Fibroblast of the conjunctiva (primary cell): ENCODE measurements at regions not wholly inside any gene's neighbourhood (a gene's known extent, or its start where the extent isn't known, plus 50 kb on each side); places are given as distances from the start of the nearest gene placed in this dataset.

Source experiments
- DNase-seq: peaks from one replicate; pipeline ENCODE4 v3.0.0-alpha.2; 2010; ENCODE audit warnings: low read depth

DNA sequence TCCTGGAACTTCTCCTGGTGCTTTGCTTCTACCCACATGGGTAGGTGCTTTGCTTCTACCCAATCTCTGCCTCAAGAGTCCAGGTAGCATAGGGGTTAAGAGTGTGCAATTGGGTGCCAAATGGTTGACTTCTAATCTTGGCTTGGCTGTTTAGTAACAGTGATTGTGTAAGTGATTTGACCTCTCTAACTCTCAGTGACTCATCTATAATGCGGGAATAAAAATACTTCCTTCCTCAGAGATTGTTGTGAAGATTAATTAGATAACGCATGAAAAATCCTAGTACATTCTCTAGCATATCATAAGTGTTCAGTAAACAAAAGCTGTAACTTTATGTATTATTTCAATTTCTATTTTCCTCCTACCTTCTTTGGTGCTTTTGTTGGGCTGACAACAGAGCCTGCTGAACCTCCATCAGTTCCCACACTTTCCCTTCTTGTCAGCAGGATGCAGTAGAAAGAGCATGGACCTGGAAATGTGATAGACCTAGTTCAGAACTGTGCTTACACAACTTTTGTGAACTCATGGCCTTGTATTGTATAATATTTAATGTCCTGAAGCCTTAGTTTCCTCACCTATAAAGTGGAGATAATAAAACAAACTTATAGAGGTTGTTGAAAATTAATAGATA is 72.9 kb upstream of the SMIM36 start:
- no peak for DNase-seq

DNA sequence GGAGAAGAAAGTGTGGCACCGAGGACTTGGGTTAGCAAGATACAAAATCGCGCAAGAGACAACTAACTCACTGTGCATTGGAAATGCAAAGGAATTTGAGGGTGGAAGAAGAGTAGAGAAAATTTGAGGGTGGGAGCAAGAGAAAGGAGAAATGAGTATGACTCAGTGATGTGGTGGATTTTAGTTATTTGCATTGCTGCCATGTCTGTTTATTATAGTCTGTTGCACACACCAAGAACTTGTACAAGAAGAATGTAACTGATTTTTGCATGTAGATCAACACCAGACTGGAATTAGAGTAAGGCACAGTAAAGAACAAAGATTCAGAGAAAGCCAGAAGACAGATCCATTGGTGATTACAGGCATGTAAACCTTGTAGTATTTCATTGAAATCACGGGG is 71.6 kb upstream of the SMIM36 start:
- no peak for DNase-seq

DNA sequence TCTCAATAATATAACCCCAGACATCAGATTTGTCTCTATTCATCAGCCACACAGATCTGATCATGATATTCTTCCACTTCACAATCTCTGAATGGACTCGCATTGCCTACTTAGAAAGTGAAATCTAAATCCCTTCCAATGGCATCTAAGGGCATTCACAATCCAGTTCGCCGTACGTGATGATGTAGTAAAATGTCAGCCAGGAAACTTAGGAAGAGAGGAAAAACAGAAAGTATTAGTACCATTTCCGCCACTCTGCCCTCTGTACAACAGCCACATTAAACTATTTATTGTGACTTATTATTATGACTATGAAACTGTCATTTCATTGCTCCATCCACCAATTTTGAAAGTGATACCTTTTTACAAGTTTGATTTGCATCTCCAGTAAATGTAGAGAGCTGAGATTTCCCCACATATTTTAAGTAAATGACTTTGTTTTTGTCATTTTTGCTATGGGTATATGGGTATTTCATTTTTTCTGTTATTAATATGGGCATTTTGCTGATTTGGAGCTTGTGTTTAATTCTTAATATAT is 69.4 kb upstream of the SMIM36 start:
- DNase-seq: no peak

DNA sequence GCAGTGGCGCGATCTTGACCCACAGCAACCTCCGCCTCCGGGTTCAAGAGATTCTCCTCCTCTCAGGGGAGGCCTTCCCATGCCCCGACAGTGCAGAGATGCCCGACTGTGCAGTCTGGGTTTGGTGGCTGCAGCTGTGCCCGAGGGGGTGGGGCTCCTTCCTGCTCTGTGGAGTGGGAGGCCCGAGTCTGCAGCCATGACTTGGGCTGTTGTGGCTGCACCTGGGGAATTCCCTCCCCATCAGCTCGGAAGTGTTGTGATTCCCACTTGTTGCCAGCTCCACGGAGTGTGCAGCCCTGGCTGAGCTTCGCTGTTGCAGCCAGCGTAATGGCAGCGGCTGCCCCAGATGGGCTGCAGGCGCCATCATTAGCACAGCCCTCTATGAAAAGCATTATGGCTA is 66.4 kb upstream of the SMIM36 start:
- DNase-seq: no peak

DNA sequence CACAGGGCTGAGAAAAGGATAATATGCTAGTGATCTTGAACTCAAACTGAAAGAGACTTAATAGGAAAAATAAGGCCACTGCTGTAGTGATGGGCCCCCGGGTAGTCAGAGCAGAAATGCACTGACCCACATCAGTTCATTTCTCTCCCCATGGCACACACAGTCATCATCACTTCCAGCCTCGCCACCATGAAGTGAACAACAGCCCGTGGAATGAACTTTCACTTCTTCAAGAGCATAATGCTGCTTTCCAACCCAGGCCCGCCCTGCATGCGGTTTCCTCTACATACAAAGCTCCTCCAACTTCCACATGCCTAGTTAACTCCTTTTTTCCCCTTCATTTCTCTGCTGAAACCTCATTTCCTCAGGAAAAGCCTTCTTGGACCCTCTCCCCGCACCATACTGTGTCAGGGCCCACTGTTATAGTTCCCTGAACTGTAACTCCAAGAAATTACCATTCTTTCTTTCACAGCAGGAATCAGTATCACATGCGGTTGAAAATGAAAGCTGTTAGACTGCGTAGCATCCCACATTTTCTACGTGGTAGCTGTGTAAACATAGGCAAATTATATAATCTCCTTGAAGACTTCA is 65.8 kb upstream of the SMIM36 start:
- peak; percentile 51 for DNase-seq

DNA sequence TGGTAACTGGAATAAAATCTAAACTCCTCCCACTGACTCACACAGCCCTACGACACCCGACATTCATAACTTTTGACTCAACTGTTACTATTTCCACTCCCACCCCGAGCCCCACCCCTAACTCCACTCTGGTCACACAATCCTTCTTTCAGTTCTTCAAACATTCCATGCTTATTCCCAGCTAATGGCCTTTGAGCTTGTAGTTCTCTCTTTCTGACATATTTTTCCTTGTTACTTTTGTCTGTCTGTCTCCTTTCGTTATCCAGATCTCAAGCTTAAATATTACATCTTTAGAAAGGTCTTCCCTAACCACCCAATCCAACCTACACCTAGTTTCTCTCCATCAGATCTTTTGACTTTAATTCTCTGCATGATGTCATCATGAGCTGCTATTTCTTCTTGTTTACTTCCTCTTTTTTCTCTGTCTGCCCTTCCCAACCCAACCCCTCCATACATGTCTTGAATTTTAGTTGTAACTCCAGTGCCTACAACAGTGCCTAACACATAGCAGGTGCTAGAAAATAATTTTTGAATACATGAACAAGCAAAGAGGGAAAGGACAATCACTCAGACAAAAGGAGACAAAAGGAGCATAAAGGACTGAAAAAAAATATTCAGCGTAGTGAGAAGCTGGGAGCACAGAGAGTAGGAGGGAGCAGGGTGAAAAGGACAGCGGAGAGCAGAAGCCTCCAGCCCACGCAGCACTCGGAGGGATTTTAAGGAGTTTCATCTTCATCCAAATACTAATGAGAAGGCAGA is 65.2 kb upstream of the SMIM36 start:
- peak; percentile 73 for DNase-seq

DNA sequence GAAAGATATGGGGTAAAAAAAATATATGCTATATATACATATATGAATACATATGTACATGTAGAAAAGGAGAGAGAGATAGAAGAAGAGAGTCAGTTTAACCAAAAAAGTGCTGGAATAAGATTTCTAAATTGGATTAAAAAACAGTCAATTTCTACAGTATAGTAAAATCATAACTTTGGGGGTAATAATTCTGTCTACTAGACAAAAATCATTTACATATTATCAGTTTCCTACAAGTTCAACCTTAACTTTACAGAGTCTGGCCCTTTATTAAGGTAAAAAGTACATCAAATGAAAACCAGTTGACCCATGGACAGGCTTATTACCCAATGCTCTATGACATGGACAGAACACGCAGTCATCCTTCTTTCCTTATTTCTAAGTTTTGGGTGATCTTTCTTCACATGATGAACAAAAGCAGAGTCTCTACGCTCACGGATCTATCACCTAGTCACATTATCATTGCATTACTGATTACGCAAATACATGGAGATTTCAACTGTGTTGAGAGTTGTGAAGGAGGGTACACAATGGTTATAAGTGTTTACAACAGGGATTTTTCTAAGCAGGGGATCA is 63.9 kb upstream of the SMIM36 start:
- DNase-seq: no peak

DNA sequence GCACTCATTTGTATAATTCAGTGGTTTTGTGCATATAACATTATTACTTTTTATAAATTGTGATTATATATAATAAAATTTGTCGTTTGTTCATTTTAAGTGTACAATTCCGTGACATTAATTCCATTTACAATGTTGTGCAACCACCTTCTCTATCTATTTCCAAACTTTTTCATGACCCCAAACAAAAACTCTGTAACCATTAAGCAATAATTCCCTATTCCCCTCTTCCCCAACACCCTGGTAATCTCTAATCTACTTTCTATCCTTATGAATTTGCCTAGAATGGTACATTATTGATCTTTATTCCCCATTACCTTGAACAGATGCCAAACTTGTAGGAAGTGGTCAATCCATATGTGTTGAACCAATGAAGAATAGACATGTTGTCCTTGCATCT is 61.3 kb upstream of the SMIM36 start:
- no peak for DNase-seq

DNA sequence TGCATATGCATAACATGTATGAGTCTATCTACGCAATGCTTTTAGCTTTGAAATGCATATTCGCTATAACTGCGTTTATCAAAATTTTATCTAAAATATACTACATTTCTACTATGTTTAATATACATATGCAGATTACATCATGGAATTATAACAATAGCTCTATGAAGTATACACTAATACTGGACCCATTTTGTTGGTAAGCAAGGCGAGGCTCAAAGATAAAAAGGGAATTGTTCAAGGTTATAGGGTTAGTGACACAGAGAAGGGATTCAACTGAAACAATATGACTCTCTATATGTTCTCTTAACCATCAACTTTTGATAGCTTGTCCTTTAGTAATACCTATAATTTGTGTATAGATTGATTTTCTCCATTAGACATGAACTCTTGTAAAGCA is 60.9 kb upstream of the SMIM36 start:
- DNase-seq: no peak

DNA sequence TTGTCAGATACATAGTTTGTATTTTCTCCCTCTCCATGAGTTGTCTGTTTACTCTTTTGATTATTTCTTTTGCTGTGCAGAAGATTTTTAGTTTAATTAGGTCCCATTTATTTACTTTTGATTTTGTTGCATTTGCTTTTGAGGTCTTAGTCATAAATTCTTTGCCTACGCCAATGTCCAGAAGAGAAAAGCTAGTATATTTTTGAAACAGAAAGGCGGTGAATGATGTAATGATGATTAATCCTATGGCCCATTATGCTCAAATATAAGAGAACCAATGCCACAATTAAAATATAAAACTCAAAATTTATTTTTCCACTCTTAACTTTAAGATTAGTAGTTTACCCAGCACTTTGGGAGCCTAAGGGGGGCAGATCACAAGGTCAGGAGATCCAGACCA is 59.8 kb upstream of the SMIM36 start:
- DNase-seq: no peak

DNA sequence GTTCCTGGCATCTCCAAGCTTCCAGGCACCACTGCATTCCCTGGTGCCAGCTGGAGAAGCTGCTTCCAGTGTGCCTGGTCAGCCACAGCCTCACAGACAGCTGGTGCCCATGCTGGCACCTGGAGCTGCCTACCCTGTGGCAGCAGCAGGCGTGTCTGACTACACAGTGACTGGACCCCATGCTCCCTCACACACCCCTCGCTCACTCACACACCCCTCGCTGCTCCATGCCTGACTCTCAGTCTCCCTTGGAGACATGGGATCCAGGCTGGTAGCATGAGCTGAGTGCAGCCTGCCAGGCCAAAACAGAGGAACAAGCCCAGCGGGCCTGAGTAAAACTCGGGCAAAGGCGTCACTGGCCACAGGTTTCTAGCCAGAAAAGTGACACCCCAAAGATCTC is 59.1 kb upstream of the SMIM36 start:
- no peak for DNase-seq

DNA sequence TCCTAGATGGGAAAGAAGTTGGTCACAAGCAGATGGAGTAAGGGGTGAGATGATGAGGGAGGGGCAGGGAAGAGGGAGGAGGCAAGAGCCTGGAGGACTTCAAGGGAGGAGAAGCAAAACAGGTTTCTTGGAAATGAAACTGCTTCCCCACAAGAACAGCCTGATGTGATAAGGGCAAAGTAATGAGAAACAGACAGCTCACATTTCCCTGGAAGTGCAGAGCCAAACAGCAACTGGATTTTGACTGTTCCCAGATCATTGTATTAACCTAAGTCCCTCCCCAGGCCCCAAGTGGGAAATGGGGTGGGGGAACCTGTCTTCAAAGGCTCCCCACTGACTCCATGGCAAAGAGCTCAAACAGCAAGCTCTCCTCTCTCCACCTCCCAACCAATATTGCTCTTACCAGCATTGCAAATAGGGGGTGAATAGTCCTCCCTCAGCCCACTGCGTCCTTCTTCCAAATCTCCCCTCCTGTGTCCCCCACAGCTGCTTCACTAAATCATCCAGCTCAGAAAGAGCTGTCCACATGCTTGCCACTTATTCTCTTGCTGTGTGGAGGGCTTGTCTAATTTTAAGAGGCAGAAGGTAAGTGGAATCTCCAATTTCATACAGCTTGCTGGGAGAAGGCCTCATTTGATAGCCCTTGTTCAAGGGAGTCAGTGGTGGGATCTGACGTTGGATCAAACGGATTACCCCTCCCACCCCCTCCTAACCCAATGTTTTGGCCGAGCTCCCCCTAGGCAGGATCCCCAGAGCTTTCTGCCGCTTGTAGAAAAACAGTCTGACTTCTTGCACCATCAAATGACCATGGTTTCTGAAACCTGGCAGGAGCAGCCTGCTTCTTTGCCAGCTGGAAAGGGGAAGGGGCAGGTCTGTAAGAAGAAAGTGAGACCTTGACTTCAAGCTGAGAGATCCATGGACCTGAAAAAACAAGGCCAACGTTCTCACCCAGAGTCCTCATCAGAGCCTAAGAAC is 56.3 kb upstream of the SMIM36 start:
- no peak for DNase-seq

DNA sequence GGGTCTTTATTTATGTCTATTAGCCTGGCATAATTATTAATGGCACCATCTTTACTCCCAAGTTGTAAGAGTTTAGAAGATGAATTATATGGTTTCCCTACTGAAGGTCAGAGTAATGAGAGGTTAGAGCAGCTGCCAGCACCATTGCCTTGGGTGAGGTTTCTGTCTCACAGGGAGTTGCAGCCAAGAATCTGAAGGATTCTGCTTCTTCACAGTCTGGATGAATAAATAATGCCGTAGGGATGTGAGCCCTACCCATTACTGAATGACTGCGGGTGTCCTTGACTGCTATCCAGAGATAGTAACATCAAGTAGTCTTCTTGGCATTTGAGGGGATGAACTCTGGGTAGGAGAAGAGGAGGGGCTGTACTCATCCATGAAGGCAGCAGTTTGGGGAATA is 52.8 kb upstream of the SMIM36 start:
- no peak for DNase-seq

DNA sequence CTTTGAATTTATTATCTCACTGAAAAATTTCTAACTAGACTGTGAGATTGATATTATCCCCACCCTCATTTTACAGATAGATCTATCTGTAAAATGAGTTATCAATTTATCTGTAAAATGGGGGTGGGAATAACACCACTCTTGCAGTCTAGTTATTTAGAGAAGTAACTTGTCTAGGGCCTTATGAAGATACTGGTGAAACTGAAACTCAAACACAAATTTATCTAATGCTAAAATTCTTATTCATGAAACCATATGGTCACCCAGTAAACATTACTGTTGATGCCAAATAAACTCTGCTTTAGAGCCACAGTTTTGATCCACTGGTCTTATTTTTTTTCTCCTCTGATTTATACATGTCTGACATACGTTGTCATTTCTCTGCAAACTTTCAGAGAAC is 52.1 kb upstream of the SMIM36 start:
- DNase-seq: no peak

DNA sequence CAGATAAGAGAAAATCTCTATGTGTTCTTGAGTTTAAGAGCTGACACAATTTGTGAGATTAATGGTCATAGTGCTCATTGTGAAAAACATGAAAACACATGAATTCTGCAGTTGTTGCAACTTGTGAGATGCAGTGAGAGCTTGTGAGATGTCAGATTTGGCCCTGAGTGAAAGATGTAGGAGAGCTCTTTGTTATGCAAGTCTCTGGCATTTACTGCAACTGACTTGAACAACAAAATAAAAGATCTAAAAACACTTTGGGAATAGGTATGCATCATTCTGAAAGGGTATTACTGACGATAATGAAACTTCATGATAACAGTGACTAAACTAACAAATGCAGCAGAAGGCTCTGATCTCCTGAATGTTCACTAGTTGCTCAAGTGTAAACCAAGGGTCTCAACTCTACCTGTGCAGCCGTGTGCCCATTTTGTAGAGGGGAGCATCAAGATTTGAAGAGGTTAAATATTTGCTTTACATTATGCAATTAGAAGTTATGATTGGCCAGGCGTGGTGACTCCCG is 50.8 kb upstream of the SMIM36 start:
- no peak for DNase-seq

DNA sequence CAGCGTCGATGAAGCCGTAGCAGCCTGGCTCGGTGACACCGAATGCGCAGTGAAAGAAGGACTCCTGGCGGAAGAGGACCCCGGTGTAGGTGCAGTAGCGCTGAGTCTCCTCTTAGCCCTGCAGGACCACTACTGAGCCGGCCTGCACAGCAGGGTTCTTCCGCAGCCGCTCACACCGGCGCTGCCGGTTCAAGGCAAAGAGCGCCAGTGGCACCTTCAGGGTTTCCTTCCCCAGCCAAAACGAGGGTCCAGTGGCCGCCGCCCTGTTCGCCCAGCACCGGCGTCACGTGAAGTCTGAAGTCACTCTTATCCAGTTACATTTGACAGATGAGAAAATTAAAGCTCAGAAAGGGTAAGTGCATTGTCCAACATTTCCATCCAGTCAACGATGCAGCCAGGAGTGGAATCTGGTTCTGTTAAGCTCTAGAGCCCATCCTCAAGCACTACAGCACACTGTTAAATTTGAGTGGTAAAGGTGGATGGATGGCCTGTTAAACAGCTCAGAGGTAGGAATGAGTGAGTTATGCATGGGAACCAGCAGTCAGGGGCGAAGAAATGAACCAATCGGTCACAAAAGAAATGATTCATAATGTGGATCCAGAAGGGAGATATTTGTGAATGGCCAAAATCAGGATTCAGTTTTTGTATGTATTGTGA is 50.2 kb upstream of the SMIM36 start:
- no peak for DNase-seq
